Right cardiac atrium (tissue), 5 donors: ENCODE measurements at regions not wholly inside any gene's neighbourhood (a gene's known extent, or its start where the extent isn't known, plus 50 kb on each side); places are given as distances from the start of the nearest gene placed in this dataset.

Source experiments
- ATAC-seq, 2 donors: fragments of 200-7000 bp; cut with Tn5 transposase; one replicate each; pipeline versions ENCODE4 v1.8.0 to v1.9.1; 2020; ENCODE audit warnings: moderate library complexity in 2 of 2, mild to moderate bottlenecking in 1 of 2
- DNase-seq, 3 donors: peaks; one replicate each; pipeline ENCODE4 v3.0.0-alpha.2; 2020
- H3K27ac ChIP-seq: one replicate; pipeline ENCODE4 v1.5.1; 2013; ENCODE audit warnings: mild to moderate bottlenecking, low read length, control low read depth, moderate library complexity
- H3K27me3 ChIP-seq: one replicate; pipeline ENCODE4 v1.6.1; 2013; ENCODE audit not compliant: control insufficient read depth, insufficient read depth
- H3K4me1 ChIP-seq: one replicate; pipeline ENCODE4 v1.6.1; 2013; ENCODE audit warnings: low read length; ENCODE audit not compliant: control insufficient read depth, insufficient read depth
- H3K4me3 ChIP-seq: one replicate; pipeline ENCODE4 v1.5.1; 2013; ENCODE audit warnings: low read length, control low read depth
- H3K9me3 ChIP-seq: one replicate; pipeline ENCODE4 v1.6.1; 2013; ENCODE audit warnings: low read length; ENCODE audit not compliant: control insufficient read depth
- WGBS: extraction: QIAGEN DNeasy Blood & Tissue Kit; methylation state at CpG from one replicate; pipeline ENCODE4 v1.1.7; 2013; 5-methylcytosine and 5-hydroxymethylcytosine counted together
- intact Hi-C, 4 donors: fragments of 100-400 bp; cut with DNase I; formaldehyde crosslinking; loops; one replicate each; pipeline versions ENCODE4 v1.11.0 to v1.14.0; 2022 to 2023
- donor health status: healthy with polysubstance abuse.
- donor health status: DM: no; HTN: yes; CAD: no.
- donor health status: DM: no; HTN: no; CAD: no.
- donor health status: DM: no; HTN: yes; CAD: no; lungs with severe emphysema.
- donor health status: DM: yes; HTN: yes; CAD: no.

- DNase-seq (no peak), ATAC-seq (no peak)
- intact Hi-C loops, result no loop called here
- H3K9me3 ChIP-seq, result no peaks in the 10 kb centered on the region
- H3K27ac ChIP-seq, result no peak overlapping the region
- H3K27me3 ChIP-seq, result no peaks in the 10 kb centered on the region
- H3K4me3 ChIP-seq, result no peak overlapping the region
- WGBS, result 60% methylated on average over 2 of the region's 2 CpGs
- no peaks in the 10 kb centered on the region for H3K4me1 ChIP-seq
Observed at GRCh38 chr21:19683492-19683891, 1279.9 kb upstream of the TMPRSS15 start.

GRCh38 chr21:19684328-19684727 lies 1280.7 kb upstream of the TMPRSS15 start:
- Histone ChIP-seq H3K4me1 (no peaks in the 10 kb centered on the region), H3K4me3 (no peak overlapping the region), H3K27ac (no peak overlapping the region), H3K9me3 (no peaks in the 10 kb centered on the region), H3K27me3 (no peaks in the 10 kb centered on the region)
- WGBS, result 65% methylated on average over 4 of the region's 4 CpGs
- intact Hi-C loops, result no loop called here
- ATAC-seq (no peak), DNase-seq (peak in 1 of 3 donors; percentile 16)

- no peak for ATAC-seq
- Histone ChIP-seq H3K4me3 (no peak overlapping the region), H3K4me1 (no peaks in the 10 kb centered on the region), H3K9me3 (no peaks in the 10 kb centered on the region), H3K27me3 (no peaks in the 10 kb centered on the region), H3K27ac (no peak overlapping the region)
- no peak for DNase-seq
- intact Hi-C loops, result no loop called here
Observed at GRCh38 chr21:19692231-19692630, 1288.6 kb upstream of the TMPRSS15 start.

- Histone ChIP-seq H3K9me3 (no peaks in the 10 kb centered on the region), H3K4me1 (no peaks in the 10 kb centered on the region), H3K27me3 (no peaks in the 10 kb centered on the region), H3K27ac (no peak overlapping the region), H3K4me3 (no peak overlapping the region)
- 30% methylated on average over 1 of the region's 1 CpG for WGBS
- no peak for DNase-seq
- intact Hi-C loops, result no loop called here
- no peak for ATAC-seq
Observed at GRCh38 chr21:19695796-19696195, 1292.2 kb upstream of the TMPRSS15 start.

GRCh38 chr21:19700476-19700875 lies 1296.9 kb upstream of the TMPRSS15 start:
- ATAC-seq (no peak), DNase-seq (no peak)
- no peaks in the 10 kb centered on the region for H3K27me3 ChIP-seq
- intact Hi-C loops, result no loop called here
- H3K9me3 ChIP-seq, result no peaks in the 10 kb centered on the region
- no peak overlapping the region for H3K27ac ChIP-seq
- H3K4me1 ChIP-seq, result no peaks in the 10 kb centered on the region
- no peak overlapping the region for H3K4me3 ChIP-seq

DNA sequence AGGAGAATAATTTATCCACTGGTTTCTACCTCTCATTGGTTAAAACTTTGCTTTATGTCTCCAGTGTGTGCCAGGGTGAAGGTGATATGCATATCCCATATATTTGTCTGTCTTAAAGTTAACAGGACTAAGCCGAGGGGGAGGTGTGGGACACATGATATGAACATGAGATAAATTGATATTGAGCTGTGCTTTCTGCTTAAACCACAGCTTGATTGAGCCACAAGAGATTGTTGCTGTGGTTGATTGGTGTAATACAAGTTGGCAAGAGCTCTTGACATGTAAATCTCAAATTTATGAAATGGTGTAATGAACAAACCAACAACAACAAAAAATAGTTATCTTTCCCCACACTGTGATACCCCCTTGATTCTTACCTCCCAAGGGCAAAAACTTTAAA lies 1295.5 kb upstream of the NCAM2 start:
- Histone ChIP-seq H3K9me3 (no peaks in the 10 kb centered on the region), H3K4me3 (no peak overlapping the region), H3K27ac (no peak overlapping the region), H3K4me1 (no peaks in the 10 kb centered on the region), H3K27me3 (no peaks in the 10 kb centered on the region)
- DNase-seq (no peak), ATAC-seq (no peak)
- WGBS, result 17% methylated on average over 1 of the region's 1 CpG
- intact Hi-C loops, result no loop called here

DNA sequence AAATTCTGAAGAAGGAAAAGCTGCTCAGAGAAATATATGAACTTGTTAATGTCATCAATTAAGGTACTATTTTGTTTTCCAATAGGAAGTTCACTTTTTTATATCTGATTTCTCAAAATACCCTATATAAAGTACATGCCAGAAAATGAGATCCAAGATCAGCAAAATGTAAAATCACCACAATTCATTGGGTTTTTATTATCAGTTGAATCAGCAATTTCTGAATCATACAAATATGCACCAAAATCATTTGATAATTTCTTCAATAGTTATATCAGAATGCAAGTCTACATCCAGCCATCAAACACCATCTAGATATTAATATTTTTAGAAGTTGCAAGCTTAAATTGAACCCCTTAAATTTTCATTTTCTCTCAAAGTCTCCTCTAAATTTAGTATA lies 1293.4 kb upstream of the NCAM2 start:
- H3K9me3 ChIP-seq, result no peaks in the 10 kb centered on the region
- ATAC-seq (no peak), DNase-seq (no peak)
- no peak overlapping the region for H3K4me3 ChIP-seq
- H3K27me3 ChIP-seq, result no peaks in the 10 kb centered on the region
- H3K27ac ChIP-seq, result no peak overlapping the region
- H3K4me1 ChIP-seq, result no peaks in the 10 kb centered on the region
- intact Hi-C loops, result no loop called here

DNA sequence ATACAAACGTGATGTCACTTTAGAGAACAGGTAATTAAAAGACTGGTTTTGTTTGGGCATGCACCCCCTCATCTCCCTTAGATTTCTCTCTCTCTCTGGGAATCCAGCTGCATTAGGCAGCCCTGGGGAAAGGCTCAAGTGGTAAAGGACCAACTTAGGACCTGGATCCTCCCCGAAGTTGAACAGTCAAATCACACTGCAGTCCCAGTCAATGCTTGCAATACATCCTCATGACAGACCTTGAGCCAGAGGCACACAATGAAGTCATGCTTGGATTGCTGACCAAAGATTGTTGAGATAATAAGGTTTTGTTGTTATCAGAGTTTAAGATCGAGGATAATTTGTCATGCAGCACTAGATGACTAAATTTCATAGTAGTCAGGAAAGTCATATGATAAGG lies 1285.8 kb upstream of the NCAM2 start:
- intact Hi-C loops, result no loop called here
- no peak overlapping the region for H3K27ac ChIP-seq
- ATAC-seq (no peak), DNase-seq (no peak)
- H3K4me1 ChIP-seq, result no peaks in the 10 kb centered on the region
- WGBS, result 69% methylated on average over 3 of the region's 3 CpGs
- no peak overlapping the region for H3K4me3 ChIP-seq
- H3K27me3 ChIP-seq, result no peaks in the 10 kb centered on the region
- no peaks in the 10 kb centered on the region for H3K9me3 ChIP-seq

DNA sequence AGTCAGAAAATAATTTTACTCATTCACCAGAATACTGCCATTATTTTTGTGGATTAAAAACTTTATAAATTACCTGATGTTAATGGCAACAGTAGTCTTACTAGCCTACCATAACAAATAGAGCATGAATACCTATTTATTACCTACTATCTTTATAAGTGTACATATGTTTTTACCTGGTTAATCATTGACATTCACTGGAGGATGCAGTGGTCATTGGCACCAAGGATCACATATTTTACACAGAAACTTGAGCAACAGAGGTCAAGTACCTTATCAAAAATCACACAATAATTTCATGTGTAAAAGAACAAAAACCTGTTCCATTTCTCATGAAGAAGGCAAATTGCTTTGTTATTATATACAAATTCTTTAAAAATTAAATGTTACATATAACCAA lies 1284.9 kb upstream of the NCAM2 start:
- no peak overlapping the region for H3K4me3 ChIP-seq
- no peaks in the 10 kb centered on the region for H3K9me3 ChIP-seq
- no peaks in the 10 kb centered on the region for H3K4me1 ChIP-seq
- intact Hi-C loops, result no loop called here
- DNase-seq, result no peak
- no peak for ATAC-seq
- H3K27me3 ChIP-seq, result no peaks in the 10 kb centered on the region
- no peak overlapping the region for H3K27ac ChIP-seq

DNA sequence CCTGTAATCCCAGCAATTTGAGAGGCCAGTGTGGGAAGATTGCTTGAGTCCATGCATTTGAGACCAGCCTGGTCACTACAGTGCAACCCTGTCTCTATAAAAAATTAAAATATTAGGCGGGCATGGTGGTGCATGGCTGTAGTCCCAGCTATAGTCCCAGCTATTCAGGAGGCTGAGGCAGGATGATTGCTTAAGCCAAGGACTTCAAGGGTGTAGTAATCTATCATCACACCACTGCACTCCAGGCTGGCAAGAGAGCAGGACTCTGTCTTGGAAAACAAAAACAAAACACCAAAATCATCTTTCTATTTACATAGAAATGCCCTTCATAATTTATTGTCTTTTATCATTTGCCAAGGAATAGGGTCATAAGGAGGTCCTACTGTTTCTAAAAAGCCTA lies 1274.1 kb upstream of the NCAM2 start:
- no peak for DNase-seq
- H3K27ac ChIP-seq, result no peak overlapping the region
- intact Hi-C loops, result no loop called here
- no peaks in the 10 kb centered on the region for H3K4me1 ChIP-seq
- ATAC-seq, result no peak
- H3K4me3 ChIP-seq, result no peak overlapping the region
- WGBS, result 78% methylated on average over 1 of the region's 1 CpG
- no peaks in the 10 kb centered on the region for H3K27me3 ChIP-seq
- no peaks in the 10 kb centered on the region for H3K9me3 ChIP-seq

- no peaks in the 10 kb centered on the region for H3K27me3 ChIP-seq
- intact Hi-C loops, result no loop called here
- 16% methylated on average over 2 of the region's 2 CpGs for WGBS
- no peak overlapping the region for H3K27ac ChIP-seq
- no peaks in the 10 kb centered on the region for H3K4me1 ChIP-seq
- ATAC-seq (no peak), DNase-seq (no peak)
- no peak overlapping the region for H3K4me3 ChIP-seq
- H3K9me3 ChIP-seq, result no peaks in the 10 kb centered on the region
Observed at GRCh38 chr21:19731251-19731650, 1267.0 kb upstream of the NCAM2 start.

DNA sequence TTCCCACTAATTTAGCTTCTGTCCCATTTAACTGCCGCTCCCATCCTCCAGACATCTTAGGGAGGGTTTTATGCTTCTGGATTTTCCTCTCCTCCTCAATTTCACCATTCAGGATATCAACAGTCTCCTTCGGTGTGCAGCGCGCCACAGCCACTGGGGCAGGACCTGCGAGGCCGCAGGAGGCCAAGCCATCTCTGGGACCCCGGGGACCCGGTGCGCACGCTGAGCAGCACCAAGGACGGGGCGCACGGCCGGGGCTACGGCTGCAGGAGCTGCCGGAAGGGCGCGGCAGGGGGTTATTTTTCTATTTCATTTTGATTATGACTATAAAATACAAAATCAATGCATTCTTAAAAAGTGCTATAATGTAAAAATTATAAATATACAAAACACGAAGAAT lies 1238.4 kb upstream of the NCAM2 start:
- H3K4me1 ChIP-seq, result no peaks in the 10 kb centered on the region
- intact Hi-C loops, result no loop called here
- H3K4me3 ChIP-seq, result no peak overlapping the region
- 94% methylated on average over 19 of the region's 19 CpGs for WGBS
- ATAC-seq (no peak), DNase-seq (no peak)
- no peak overlapping the region for H3K27ac ChIP-seq
- no peaks in the 10 kb centered on the region for H3K27me3 ChIP-seq
- H3K9me3 ChIP-seq, result no peaks in the 10 kb centered on the region
